GM12878 (cell line): ENCODE measurements at regions not wholly inside any gene's neighbourhood (a gene's known extent, or its start where the extent isn't known, plus 50 kb on each side); places are given as distances from the start of the nearest gene placed in this dataset.

ENCODE experiments used
- CREB1 ChIP-seq: IDR thresholded peaks from 2 replicates; pipeline ENCODE4 v1.6.1; 2012; ENCODE audit warnings: low read depth, mild to moderate bottlenecking, inconsistent platforms
- CREM ChIP-seq: IDR thresholded peaks from 2 replicates; pipeline ENCODE4 v1.6.1; 2014; ENCODE audit warnings: antibody characterized with exemption, low read depth
- ETV6 ChIP-seq, 2 experiments: fragments of 450-650 bp in 1 of 2; IDR thresholded peaks in 1 of 2; conservative IDR thresholded peaks in 1 of 2; 2 replicates each; pipeline ENCODE4 v1.6.1; 2014; ENCODE audit warnings: antibody characterized with exemption in 1 of 2, borderline replicate concordance in 1 of 2, low read depth in 1 of 2, mild to moderate bottlenecking in 1 of 2, moderate library complexity in 1 of 2
- EZH2 ChIP-seq: IDR thresholded peaks from 2 replicates; pipeline ENCODE4 v1.6.1; 2012; ENCODE audit warnings: low read depth, mild to moderate bottlenecking, control low read depth, inconsistent platforms, low read length, borderline replicate concordance; ENCODE audit not compliant: control insufficient read depth
- SP1 ChIP-seq: IDR thresholded peaks from one replicate; pipeline ENCODE4 v1.6.1; 2011; ENCODE audit warnings: low read depth, low read length
- ZNF24 ChIP-seq: fragments of 450-650 bp; IDR thresholded peaks from 2 replicates; pipeline ENCODE4 v1.6.1; 2017; ENCODE audit warnings: antibody characterized with exemption, mild to moderate bottlenecking
- TF ChIP-seq, protein P1 (sequence below): IDR thresholded peaks from 2 replicates; pipeline ENCODE4 v1.6.1; 2012; ENCODE audit warnings: mild to moderate bottlenecking, low read depth, low read length
- TF ChIP-seq, protein P2 (sequence below): fragments of 450-650 bp; IDR thresholded peaks from 2 replicates; pipeline ENCODE4 v1.6.1; 2017; ENCODE audit warnings: antibody characterized with exemption, mild to moderate bottlenecking, moderate library complexity

DNA sequence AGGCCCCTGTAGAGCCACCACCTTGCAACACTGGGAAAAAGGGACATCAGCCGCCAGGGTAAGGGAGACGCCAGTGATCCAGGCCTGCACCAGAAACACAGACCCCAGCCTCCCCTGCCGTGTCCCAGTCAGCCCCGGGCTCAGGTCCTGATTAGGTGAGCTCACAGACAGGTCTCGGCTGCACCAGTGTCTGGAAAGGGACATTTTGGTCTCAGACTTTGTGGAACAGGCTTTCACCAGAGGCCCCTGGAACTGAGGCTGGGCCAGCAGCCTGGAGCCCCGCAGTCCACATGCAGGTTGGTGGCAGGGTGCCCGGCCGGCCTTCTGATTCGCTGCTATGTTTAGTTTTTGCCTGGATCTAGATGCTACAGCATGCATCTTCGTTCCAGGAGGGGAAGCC, 369.0 kb upstream of the IRX4 start (continued):
- TF ChIP-seq EZH2 (no peak), ETV6 (conservative IDR thresholded peaks at IDR 0.05 in 1 of 2, IDR thresholded peaks at IDR 0.05 in 1 of 2; ENCODE audit: borderline replicate concordance in 1 of 2, low read depth in 1 of 2) (no peak), CREB1 (no peak), SP1 (no peak), ZNF24 (no peak), CREM (no peak)
- TF ChIP-seq, protein P1, sequence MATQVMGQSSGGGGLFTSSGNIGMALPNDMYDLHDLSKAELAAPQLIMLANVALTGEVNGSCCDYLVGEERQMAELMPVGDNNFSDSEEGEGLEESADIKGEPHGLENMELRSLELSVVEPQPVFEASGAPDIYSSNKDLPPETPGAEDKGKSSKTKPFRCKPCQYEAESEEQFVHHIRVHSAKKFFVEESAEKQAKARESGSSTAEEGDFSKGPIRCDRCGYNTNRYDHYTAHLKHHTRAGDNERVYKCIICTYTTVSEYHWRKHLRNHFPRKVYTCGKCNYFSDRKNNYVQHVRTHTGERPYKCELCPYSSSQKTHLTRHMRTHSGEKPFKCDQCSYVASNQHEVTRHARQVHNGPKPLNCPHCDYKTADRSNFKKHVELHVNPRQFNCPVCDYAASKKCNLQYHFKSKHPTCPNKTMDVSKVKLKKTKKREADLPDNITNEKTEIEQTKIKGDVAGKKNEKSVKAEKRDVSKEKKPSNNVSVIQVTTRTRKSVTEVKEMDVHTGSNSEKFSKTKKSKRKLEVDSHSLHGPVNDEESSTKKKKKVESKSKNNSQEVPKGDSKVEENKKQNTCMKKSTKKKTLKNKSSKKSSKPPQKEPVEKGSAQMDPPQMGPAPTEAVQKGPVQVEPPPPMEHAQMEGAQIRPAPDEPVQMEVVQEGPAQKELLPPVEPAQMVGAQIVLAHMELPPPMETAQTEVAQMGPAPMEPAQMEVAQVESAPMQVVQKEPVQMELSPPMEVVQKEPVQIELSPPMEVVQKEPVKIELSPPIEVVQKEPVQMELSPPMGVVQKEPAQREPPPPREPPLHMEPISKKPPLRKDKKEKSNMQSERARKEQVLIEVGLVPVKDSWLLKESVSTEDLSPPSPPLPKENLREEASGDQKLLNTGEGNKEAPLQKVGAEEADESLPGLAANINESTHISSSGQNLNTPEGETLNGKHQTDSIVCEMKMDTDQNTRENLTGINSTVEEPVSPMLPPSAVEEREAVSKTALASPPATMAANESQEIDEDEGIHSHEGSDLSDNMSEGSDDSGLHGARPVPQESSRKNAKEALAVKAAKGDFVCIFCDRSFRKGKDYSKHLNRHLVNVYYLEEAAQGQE: no peak
- TF ChIP-seq, protein P2, sequence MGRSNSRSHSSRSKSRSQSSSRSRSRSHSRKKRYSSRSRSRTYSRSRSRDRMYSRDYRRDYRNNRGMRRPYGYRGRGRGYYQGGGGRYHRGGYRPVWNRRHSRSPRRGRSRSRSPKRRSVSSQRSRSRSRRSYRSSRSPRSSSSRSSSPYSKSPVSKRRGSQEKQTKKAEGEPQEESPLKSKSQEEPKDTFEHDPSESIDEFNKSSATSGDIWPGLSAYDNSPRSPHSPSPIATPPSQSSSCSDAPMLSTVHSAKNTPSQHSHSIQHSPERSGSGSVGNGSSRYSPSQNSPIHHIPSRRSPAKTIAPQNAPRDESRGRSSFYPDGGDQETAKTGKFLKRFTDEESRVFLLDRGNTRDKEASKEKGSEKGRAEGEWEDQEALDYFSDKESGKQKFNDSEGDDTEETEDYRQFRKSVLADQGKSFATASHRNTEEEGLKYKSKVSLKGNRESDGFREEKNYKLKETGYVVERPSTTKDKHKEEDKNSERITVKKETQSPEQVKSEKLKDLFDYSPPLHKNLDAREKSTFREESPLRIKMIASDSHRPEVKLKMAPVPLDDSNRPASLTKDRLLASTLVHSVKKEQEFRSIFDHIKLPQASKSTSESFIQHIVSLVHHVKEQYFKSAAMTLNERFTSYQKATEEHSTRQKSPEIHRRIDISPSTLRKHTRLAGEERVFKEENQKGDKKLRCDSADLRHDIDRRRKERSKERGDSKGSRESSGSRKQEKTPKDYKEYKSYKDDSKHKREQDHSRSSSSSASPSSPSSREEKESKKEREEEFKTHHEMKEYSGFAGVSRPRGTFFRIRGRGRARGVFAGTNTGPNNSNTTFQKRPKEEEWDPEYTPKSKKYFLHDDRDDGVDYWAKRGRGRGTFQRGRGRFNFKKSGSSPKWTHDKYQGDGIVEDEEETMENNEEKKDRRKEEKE: no peak
